ENCODE measurements at regions not wholly inside any gene's neighbourhood (a gene's known extent, or its start where the extent isn't known, plus 50 kb on each side); places are given as distances from the start of the nearest gene placed in this dataset.
A peak's percentile ranks its signal among the peaks of the same experiment; 100 is the strongest.

- Histone ChIP-seq H3K9me3 (no peaks in the 10 kb centered on the region), H3K4me3 (no peak overlapping the region), H3K4me1 (no peaks in the 10 kb centered on the region), H3K27ac (no peak overlapping the region), H3K27me3 (no peaks in the 10 kb centered on the region), H3K36me3 (no peaks in the 10 kb centered on the region)
- ATAC-seq (ENCODE audit: low FRiP score in 2 of 2) = no peak
- no peak for DNase-seq
- WGBS, 2 donors = 69 to 87% methylated on average over 4 of the region's 4 CpGs
- TF ChIP-seq CTCF (IDR thresholded peaks at IDR 0.05) = no peak
- TF ChIP-seq POLR2A (IDR thresholded peaks at IDR 0.05) = no peak
- no peak for TF ChIP-seq POLR2AphosphoS5 (IDR thresholded peaks at IDR 0.05)
Measured at GRCh38 chr14:21735639-21736307, 62.2 kb upstream of the OR4E1 start.

- H3K27me3 ChIP-seq = no peaks in the 10 kb centered on the region
- H3K4me3 ChIP-seq = no peak overlapping the region
- no peak for DNase-seq
- no peaks in the 10 kb centered on the region for H3K4me1 ChIP-seq
- WGBS, 2 donors = 73 to 75% methylated on average over 3 of the region's 3 CpGs
- TF ChIP-seq POLR2A (IDR thresholded peaks at IDR 0.05) (no peak), POLR2AphosphoS5 (IDR thresholded peaks at IDR 0.05) (no peak), CTCF (IDR thresholded peaks at IDR 0.05) (no peak), EP300 (IDR thresholded peaks at IDR 0.05) (no peak)
- no peaks in the 10 kb centered on the region for H3K9me3 ChIP-seq
- no peak overlapping the region for H3K27ac ChIP-seq
- H3K36me3 ChIP-seq = no peaks in the 10 kb centered on the region
- no peak for ATAC-seq (ENCODE audit: low FRiP score in 2 of 2)
Measured at GRCh38 chr14:21735200-21735599, 61.6 kb upstream of the OR4E1 start.

GRCh38 chr14:21734457-21735074 is 60.9 kb upstream of the OR4E1 start:
- H3K36me3 ChIP-seq = no peaks in the 10 kb centered on the region
- 15 to 21% methylated on average over 7 of the region's 7 CpGs for WGBS, 2 donors
- H3K4me3 ChIP-seq = no peak overlapping the region
- TF ChIP-seq CTCF (IDR thresholded peaks at IDR 0.05) (peak in 5 of 6 experiments; percentile 23 to 49 (median 40)), POLR2A (IDR thresholded peaks at IDR 0.05) (no peak)
- H3K27me3 ChIP-seq = no peaks in the 10 kb centered on the region
- no peak for DNase-seq
- no peaks in the 10 kb centered on the region for H3K4me1 ChIP-seq
- H3K27ac ChIP-seq = no peak overlapping the region
- no peaks in the 10 kb centered on the region for H3K9me3 ChIP-seq
- no peak for ATAC-seq (ENCODE audit: low FRiP score in 2 of 2)

GRCh38 chr14:21729703-21730233 is 56.1 kb upstream of the OR4E1 start:
- ATAC-seq (ENCODE audit: low FRiP score in 2 of 2) (no peak), DNase-seq (no peak)
- 44 to 57% methylated on average over 5 of the region's 5 CpGs for WGBS, 2 donors
- no peaks in the 10 kb centered on the region for H3K9me3 ChIP-seq
- H3K4me1 ChIP-seq = no peaks in the 10 kb centered on the region
- H3K36me3 ChIP-seq = no peaks in the 10 kb centered on the region
- no peak overlapping the region for H3K4me3 ChIP-seq
- H3K27ac ChIP-seq = no peak overlapping the region
- no peaks in the 10 kb centered on the region for H3K27me3 ChIP-seq
- TF ChIP-seq EP300 (IDR thresholded peaks at IDR 0.05) = no peak
- TF ChIP-seq POLR2AphosphoS5 (IDR thresholded peaks at IDR 0.05) = no peak
- no peak for TF ChIP-seq POLR2A (IDR thresholded peaks at IDR 0.05)
- no peak for TF ChIP-seq CTCF (IDR thresholded peaks at IDR 0.05)

GRCh38 chr14:21725250-21725649 is 51.6 kb upstream of the OR4E1 start:
- Histone ChIP-seq H3K4me1 (no peaks in the 10 kb centered on the region), H3K4me3 (no peak overlapping the region), H3K36me3 (no peaks in the 10 kb centered on the region), H3K27ac (no peak overlapping the region), H3K27me3 (no peaks in the 10 kb centered on the region), H3K9me3 (no peaks in the 10 kb centered on the region)
- ATAC-seq (ENCODE audit: low FRiP score in 2 of 2) (no peak), DNase-seq (no peak)
- WGBS, 2 donors = 70 to 84% methylated on average over 2 of the region's 2 CpGs
- TF ChIP-seq POLR2A (IDR thresholded peaks at IDR 0.05) (no peak), CTCF (IDR thresholded peaks at IDR 0.05) (no peak), EP300 (IDR thresholded peaks at IDR 0.05) (no peak), POLR2AphosphoS5 (IDR thresholded peaks at IDR 0.05) (no peak)

All from upper lobe of left lung (tissue), 6 donors.